ENCODE measurements at regions not wholly inside any gene's neighbourhood (a gene's known extent, or its start where the extent isn't known, plus 50 kb on each side); places are given as distances from the start of the nearest gene placed in this dataset.
"Not testable (repeated sequence)": the region's sequence is repeated elsewhere in the genome, so short reads cannot be mapped to it uniquely, and the experiment has no call there.

- DNase-seq (ENCODE audit: low read depth) = not testable (repeated sequence)
Observed at GRCh38 chr2:66632882-66633281, 198.0 kb downstream of the MEIS1 start.

DNA sequence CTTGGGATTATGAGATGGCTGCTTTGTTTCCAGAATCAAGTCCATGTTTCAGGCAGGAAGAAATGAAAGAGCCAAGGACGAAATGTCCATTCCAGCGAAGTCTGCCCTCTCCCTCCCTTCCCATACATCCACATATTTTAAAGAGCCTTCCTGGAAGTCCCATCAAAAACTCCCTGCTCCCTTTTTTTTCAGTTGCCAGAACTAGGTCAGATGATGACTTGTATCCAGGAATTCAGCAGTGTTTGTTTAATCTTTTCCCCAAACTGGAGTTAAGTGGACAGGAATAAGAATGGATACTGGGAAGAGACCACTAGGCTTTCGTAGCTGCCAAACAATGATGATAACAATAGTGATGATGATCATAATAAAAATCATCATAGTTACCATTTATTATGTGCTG is 198.7 kb downstream of the MEIS1 start:
- peak; percentile 7 for DNase-seq (ENCODE audit: low read depth)

DNA sequence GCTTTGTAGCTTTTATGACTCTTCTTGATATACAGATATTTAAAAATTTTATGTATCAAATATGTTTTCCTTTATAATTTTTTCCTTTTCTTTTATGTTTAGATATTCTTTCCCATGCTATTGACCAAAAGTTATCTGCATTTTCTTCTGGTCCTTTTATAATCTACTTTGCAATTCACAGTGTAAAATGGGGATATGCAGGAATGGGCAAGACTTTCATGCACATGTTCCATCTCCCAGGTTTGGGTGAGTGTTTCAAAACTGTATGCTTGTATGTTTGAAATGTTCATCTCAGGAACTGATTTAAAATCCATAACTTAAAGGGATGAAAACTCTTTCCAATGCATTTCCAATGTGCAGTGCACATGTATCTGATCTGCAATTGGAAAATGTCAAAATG is 199.9 kb downstream of the MEIS1 start:
- no peak for DNase-seq (ENCODE audit: low read depth)

GRCh38 chr2:66641685-66642084 is 206.8 kb downstream of the MEIS1 start:
- DNase-seq (ENCODE audit: low read depth) = no peak

DNA sequence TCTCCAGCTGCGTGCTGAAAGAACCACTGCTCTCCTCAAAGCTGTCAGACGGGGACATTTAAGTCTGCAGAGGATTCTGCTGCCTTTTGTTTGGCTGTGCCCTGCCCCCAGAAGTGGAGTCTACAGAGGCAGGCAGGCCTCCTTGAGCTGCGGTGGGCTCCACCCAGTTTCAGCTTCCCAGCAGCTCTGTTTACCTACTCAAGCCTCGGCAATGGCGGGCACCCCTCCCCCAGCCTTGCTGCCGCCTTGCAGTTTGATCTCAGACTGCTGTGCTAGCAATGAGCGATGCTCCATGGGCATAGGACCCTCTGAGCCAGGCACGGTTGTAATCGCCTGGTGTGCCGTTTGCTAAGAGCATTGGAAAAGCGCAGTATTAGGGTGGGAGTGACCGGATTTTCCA is 213.2 kb downstream of the MEIS1 start:
- not testable (repeated sequence) for DNase-seq (ENCODE audit: low read depth)

- DNase-seq (ENCODE audit: low read depth) = peak; percentile 4
Observed at GRCh38 chr2:66649006-66649405, 214.1 kb downstream of the MEIS1 start.

DNA sequence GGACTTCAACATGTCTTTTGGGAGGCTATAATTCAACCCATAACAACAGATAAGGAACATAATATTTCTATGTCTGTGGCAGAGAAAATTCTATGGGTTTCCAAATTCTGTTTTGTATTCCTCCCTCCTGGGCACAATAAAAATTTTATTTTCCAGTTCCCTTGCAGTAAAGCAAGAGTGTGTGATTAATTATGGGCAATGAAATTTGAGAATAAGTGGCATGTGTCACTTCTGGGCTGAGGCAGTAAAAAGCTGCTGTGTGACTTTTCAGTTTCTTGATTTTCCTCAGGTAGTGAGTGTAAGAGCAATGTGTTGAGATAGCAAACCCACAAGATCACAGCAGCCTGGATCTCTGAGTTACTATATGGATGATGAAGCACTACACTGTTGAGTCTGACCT is 216.4 kb downstream of the MEIS1 start:
- no peak for DNase-seq (ENCODE audit: low read depth)

- DNase-seq (ENCODE audit: low read depth) = no peak
Observed at GRCh38 chr2:66660804-66661203, 225.9 kb downstream of the MEIS1 start.

- no peak for DNase-seq (ENCODE audit: low read depth)
Observed at GRCh38 chr2:66661253-66662173, 226.6 kb downstream of the MEIS1 start.

DNA sequence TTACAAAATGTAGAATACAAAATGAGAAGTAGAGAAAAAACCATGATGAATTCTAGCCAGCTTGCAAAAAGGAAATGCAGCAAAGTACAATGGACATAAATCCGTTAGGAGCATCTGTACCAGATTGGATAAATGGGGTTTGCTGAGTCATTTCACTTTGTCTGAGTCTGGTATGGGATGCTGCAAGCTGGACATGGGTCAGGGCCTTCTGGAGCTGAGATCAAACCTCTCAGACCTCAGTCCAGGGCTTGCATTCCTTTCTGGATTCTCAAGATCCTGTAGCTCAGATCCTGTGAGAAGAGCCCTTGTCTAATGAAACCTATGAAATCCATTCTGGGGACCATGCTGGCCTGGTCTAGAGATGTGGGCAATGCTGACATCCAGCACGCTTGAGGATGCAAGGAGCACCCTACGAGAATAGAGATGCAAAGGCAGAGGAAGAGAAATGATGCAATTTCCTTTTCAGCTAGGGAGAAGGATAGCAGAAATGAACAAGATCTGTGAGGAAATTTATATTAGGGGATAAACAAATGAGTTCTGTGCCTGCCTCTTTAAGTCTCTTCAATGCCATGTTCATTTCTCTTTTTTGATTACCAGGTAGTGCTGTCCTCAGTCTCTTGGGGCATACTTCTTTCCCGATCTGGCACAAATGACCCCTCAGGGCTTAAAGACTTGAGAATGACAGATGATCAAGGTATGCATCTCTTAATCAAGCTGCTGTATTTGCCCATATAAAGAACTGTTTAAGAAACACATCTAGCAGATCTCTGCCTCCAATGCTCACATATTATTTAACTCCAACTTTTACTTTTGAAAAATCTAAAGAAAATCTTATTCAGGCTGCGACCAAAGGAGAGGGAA is 230.4 kb downstream of the MEIS1 start:
- DNase-seq (ENCODE audit: low read depth) = peak; percentile 76

- no peak for DNase-seq (ENCODE audit: low read depth)
Observed at GRCh38 chr2:66667301-66667700, 232.4 kb downstream of the MEIS1 start.

DNA sequence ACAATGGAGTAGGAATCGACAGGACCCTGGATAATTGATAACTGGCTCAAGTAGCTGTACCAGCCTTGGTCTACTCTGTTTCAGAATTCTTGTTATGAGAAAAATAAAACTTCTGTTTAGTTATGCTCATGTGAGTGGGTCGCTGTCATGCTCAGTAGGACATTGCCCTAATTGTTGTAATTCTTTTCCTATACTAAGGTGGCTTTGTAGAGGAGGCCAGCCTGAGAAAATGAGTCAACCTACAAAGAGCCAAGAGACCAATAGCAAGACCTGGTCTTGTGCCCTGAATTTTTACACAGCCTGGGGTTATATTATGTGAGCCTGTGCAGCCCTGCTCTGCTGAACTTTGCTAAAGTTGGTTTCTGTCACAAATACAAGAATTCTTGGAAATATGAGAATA is 238.4 kb downstream of the MEIS1 start:
- DNase-seq (ENCODE audit: low read depth) = no peak

GRCh38 chr2:66674087-66674486 is 239.2 kb downstream of the MEIS1 start:
- no peak for DNase-seq (ENCODE audit: low read depth)

- DNase-seq (ENCODE audit: low read depth) = no peak
Observed at GRCh38 chr2:66675591-66675990, 240.7 kb downstream of the MEIS1 start.

DNA sequence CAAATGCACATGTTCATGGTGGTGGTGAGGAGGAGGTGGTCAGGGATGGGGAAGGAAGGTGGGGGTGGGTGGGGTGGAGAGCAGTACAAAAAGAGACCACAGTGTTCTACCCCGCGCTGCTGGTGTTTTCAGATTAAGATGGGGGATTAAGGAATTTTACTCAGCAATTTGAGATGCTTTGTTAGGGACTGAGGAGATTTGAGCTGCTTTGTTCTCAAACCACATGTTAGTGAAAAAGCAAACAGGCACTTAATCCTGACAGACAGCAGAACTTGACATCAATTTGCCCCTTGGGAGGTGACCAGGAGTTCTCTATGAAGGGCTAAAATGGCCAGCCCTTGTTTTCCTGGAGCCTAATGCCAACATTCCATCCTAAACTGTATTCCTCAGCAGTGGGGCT is 244.5 kb downstream of the MEIS1 start:
- no peak for DNase-seq (ENCODE audit: low read depth)

DNA sequence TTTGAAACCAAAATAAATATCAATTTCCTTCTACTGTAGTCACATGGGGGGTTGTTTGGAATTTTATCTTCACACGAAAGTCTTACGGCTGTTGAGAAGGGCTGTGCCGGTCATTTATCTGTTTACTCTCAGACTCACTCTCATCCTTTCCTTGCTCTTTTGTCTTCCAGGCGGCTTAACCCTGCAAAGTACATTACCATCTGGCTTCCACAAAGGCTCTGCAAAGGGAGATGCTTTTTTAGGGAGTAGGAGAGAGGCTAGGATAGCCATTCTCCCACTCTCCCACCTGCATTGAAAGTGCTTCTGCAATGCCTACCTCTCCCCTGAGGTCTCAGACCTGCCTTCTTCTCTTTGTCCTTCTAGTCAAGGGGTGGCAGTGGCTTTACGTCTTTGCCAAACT is 247.6 kb downstream of the MEIS1 start:
- DNase-seq (ENCODE audit: low read depth) = no peak

GRCh38 chr2:66683064-66683463 is 248.1 kb downstream of the MEIS1 start:
- DNase-seq (ENCODE audit: low read depth) = no peak

- DNase-seq (ENCODE audit: low read depth) = no peak
Observed at GRCh38 chr2:66683599-66683998, 248.7 kb downstream of the MEIS1 start.

DNA sequence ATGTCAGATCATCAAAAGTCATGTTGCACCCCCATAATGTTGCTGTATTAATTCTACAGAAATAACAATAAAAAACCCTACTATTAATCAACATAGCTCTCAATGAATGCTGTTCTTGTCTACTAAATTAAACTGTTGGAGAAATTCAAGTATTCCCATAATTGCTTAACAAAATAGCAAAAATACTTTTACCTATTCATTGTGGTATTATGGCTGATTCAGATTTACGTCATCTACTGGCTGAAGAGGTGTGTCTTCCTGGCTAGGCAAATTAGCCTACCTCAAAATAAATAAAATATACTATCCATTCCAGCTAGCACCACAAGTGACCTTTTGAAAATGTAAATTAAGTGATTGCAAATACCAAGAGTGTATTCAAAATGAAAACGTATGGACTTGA is 249.4 kb downstream of the MEIS1 start:
- no peak for DNase-seq (ENCODE audit: low read depth)

- DNase-seq (ENCODE audit: low read depth) = peak; percentile 16
Observed at GRCh38 chr2:66686755-66687154, 251.8 kb downstream of the MEIS1 start.

DNA sequence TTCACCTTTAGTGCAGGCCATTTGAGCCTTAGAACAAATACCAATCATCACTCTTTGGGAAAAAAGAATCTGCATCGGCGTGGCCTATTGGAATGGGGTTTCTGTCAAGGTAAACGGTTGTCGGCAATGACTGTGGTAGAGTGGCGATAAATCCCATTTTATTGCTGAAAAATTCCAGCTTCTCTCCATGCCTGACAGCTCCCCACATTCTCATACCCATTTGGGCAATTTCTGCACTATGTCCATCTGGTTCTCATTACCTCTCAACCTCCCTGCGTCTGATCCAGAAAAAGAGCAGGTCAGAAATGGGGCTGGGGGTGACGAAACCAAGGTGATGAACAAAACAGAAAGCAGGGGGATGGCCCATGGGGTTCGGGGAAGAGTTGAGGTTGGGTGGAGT is 254.0 kb downstream of the MEIS1 start:
- no peak for DNase-seq (ENCODE audit: low read depth)

DNA sequence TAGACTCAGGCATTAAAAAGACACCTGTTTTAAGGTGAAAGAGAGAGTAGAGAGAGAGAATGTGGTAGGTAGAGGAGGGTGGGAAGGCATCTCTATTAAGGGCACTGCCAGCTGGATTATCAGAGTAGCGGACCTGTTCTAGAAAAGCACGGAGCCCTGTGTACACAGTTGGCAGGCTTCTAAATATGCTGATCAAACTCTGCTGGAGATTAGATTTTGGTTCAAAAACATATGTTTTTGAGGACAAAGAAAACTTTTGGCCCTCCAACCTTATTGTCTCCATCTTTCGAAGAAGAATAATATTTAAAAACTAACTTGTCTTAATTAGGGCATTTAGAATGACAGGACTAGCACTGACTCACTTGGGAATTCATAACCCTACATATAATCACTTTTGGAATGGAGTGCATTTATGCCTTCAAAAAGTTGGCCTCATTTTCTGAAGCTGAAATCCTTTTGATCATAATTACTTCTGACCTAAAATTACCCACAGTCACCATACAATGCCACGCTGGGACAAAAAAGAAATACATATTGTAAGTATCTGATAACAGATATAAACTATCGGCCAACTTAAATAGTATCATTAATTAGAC is 254.6 kb downstream of the MEIS1 start:
- DNase-seq (ENCODE audit: low read depth) = no peak

Data from EH (cell line).